GM12872 (cell line): ENCODE measurements at regions not wholly inside any gene's neighbourhood (a gene's known extent, or its start where the extent isn't known, plus 50 kb on each side); places are given as distances from the start of the nearest gene placed in this dataset.

Experiments used
- CTCF ChIP-seq: IDR thresholded peaks from 3 replicates; pipeline ENCODE4 v1.5.1; 2011; ENCODE audit warnings: low read depth, mild to moderate bottlenecking, low read length, moderate library complexity; ENCODE audit not compliant: insufficient read depth

- TF ChIP-seq CTCF = no peak
Measured at GRCh38 chrX:124190440-124190839, 142.0 kb upstream of the TEX13D start.

GRCh38 chrX:124194199-124194598 is 138.3 kb upstream of the TEX13D start:
- TF ChIP-seq CTCF = no peak

- no peak for TF ChIP-seq CTCF
Measured at GRCh38 chrX:124194901-124195300, 137.6 kb upstream of the TEX13D start.

GRCh38 chrX:124203311-124203710 is 129.1 kb upstream of the TEX13D start:
- no peak for TF ChIP-seq CTCF

- TF ChIP-seq CTCF = no peak
Measured at GRCh38 chrX:124208660-124209059, 123.8 kb upstream of the TEX13D start.

- TF ChIP-seq CTCF = no peak
Measured at GRCh38 chrX:124209792-124210576, 122.5 kb upstream of the TEX13D start.

- TF ChIP-seq CTCF = peak; percentile 61
Measured at GRCh38 chrX:124211312-124211942, 121.0 kb upstream of the TEX13D start.
